HG03558 (cell line): ENCODE measurements at regions not wholly inside any gene's neighbourhood (a gene's known extent, or its start where the extent isn't known, plus 50 kb on each side); places are given as distances from the start of the nearest gene placed in this dataset.

Source experiments
- ATAC-seq: cut with Tn5 transposase; IDR thresholded peaks from one replicate; pipeline ENCODE4 v1.9.1; 2021; ENCODE audit warnings: moderate number of reproducible peaks; ENCODE audit not compliant: unreplicated experiment; ENCODE audit errors: extremely low read depth

GRCh38 chr9:68643901-68644809, 60.9 kb upstream of the PIP5K1B start:
- peak; percentile 30 for ATAC-seq

GRCh38 chr9:68644831-68645230, 60.2 kb upstream of the PIP5K1B start:
- no peak for ATAC-seq

GRCh38 chr9:68648164-68648563, 56.9 kb upstream of the PIP5K1B start:
- no peak for ATAC-seq

- ATAC-seq = no peak
Measured at GRCh38 chr9:68648971-68649370, 56.1 kb upstream of the PIP5K1B start.

DNA sequence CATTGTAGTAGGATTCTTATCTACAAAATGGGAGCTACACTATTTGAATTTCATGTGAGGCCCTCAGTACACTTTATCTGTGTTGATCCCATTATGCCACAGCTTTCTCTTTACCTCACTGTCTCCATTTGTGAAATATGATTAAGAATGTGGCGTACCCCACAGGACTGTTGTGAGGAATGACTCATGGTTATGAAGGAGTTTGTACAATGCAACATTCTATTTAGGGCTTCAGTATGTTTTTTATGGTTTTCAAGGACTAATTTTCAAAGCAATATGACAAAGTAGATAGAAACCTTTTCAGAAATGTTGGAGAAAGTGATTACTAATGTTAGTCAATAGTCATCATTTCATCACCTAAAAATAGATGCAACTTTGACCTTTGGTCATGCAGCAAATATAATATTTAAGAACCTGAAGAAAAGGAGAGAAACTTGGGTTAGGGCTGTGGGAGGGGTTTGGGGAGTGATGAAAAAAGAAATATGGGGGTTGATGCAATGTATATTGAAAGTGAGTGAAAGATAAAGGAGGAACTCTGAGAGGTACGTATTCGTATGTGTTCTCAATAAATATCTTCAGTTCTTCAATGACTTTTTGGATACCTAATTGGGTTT, 53.7 kb upstream of the PIP5K1B start:
- ATAC-seq = no peak

DNA sequence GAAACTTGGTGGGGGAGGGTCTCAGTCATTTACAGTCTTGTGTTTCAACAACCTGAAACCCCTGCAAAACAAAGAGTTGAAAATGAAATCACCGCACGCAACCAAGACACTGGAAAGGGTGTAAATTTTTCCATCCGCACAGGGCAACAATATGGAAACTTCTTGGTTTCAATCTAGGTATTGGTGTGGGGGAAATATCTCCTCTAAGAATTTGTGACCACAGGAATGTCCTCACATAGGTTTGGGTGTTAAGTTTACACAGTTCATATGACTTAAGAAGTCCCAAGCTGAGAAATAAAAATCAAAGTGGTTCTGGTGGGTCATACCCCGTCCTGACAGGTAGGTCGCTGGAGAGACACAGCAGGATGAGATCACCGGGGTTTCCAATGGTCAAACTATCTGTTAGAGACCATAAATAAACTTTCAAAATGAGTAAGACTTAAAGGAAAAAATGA, 51.9 kb upstream of the PIP5K1B start:
- ATAC-seq = peak; percentile 73

DNA sequence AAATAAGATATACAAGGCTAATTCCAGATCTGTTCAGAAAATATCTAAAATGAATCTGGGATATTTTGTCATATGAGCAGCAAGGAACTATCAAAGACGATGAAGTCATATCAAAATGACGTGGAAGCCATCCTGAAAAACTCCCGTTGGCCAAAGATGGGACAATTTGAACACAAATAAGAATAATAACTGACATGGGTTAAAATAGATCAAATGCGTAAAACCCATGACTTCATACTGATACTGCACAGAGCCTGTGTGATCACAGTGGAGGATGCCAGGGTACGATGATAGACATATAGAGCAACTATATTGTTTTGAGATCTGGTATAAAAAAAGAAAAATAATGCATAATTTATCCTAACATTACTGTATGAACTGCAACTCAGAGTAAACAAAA, 51.0 kb upstream of the PIP5K1B start:
- ATAC-seq = no peak
